CD4-positive, alpha-beta T cell (primary cell): ENCODE measurements at regions not wholly inside any gene's neighbourhood (a gene's known extent, or its start where the extent isn't known, plus 50 kb on each side); places are given as distances from the start of the nearest gene placed in this dataset.

Experiments used
- ATAC-seq: fragments of 200-7000 bp; cut with Tn5 transposase; one replicate; pipeline ENCODE4 v1.10.0; 2022; ENCODE audit warnings: mild to moderate bottlenecking; ENCODE audit not compliant: poor library complexity
- CTCF ChIA-PET: fragments of 350-600 bp; sonication (Branson Sonifier 250); formaldehyde crosslinking; loops from one replicate; lab custom pipeline; 2021; ENCODE audit warnings: antibody characterized with exemption, inconsistent platforms; lab: Charles Lee
- POLR2A ChIA-PET: fragments of 350-600 bp; sonication (Branson Sonifier 250); formaldehyde crosslinking; loops from one replicate; lab custom pipeline; 2021; ENCODE audit warnings: antibody characterized with exemption, inconsistent platforms; lab: Charles Lee
- DNase-seq, 14 experiments: peaks; one replicate each; pipeline ENCODE4 v3.0.0-alpha.2; 2013 to 2020; ENCODE audit warnings: mixed read lengths in 2 of 14
- H3K27ac ChIP-seq, 2 donors: one replicate each; pipeline versions ENCODE4 v1.5.1 to v1.7.0; 2013; ENCODE audit warnings: low read length in 2 of 2, low read depth in 1 of 2, mild to moderate bottlenecking in 1 of 2
- H3K27me3 ChIP-seq, 2 experiments: 1 replicate in 1 of 2; 2 replicates in 1 of 2; pipeline versions ENCODE4 v1.6.1 to v1.7.0; 2013; ENCODE audit warnings: low read length in 2 of 2, control low read depth in 1 of 2, mild to moderate bottlenecking in 1 of 2, moderate library complexity in 1 of 2; ENCODE audit not compliant: insufficient read depth in 2 of 2, control insufficient read depth in 1 of 2
- H3K36me3 ChIP-seq: one replicate; pipeline ENCODE4 v1.6.1; 2013; ENCODE audit warnings: low read length, control low read depth; ENCODE audit not compliant: insufficient read depth
- H3K4me1 ChIP-seq: one replicate; pipeline ENCODE4 v1.6.1; 2013; ENCODE audit warnings: low read length, control low read depth; ENCODE audit not compliant: insufficient read depth
- H3K4me3 ChIP-seq: one replicate; pipeline ENCODE4 v1.5.1; 2013; ENCODE audit warnings: mild to moderate bottlenecking, low read length, moderate library complexity
- H3K9me3 ChIP-seq, 2 experiments: 1 replicate in 1 of 2; 2 replicates in 1 of 2; pipeline versions ENCODE4 v1.6.1 to v1.7.0; 2013; ENCODE audit warnings: low read length in 2 of 2, mild to moderate bottlenecking in 2 of 2, control low read depth in 1 of 2, moderate library complexity in 1 of 2; ENCODE audit not compliant: control insufficient read depth in 1 of 2, insufficient read depth in 1 of 2
- H3K27ac Mint-ChIP-seq: one replicate; pipeline ENCODE4 v1.8.0; 2020; ENCODE audit warnings: mixed read lengths
- H3K27me3 Mint-ChIP-seq: one replicate; pipeline ENCODE4 v1.8.0; 2021; ENCODE audit warnings: mixed read lengths
- H3K36me3 Mint-ChIP-seq: one replicate; pipeline ENCODE4 v1.8.0; 2021; ENCODE audit warnings: low read depth, mixed read lengths
- H3K4me1 Mint-ChIP-seq: one replicate; pipeline ENCODE4 v1.8.0; 2021; ENCODE audit warnings: low read depth, mixed read lengths
- H3K4me3 Mint-ChIP-seq: one replicate; pipeline ENCODE4 v1.8.0; 2020; ENCODE audit warnings: mild to moderate bottlenecking, mixed read lengths
- H3K9me3 Mint-ChIP-seq: one replicate; pipeline ENCODE4 v1.8.0; 2020; ENCODE audit warnings: mixed read lengths
- CTCF ChIP-seq: fragments of 200-600 bp; IDR thresholded peaks from one replicate; pipeline ENCODE4 v1.8.0; 2022; ENCODE audit warnings: antibody characterized with exemption, mild to moderate bottlenecking
- intact Hi-C, 2 experiments: fragments of 100-400 bp; cut with DNase I in 1 of 2; cut with micrococcal nuclease in 1 of 2; formaldehyde crosslinking; loops; one replicate each; pipeline versions ENCODE4 v1.15.1 to v1.9.0; 2023 to 2025; cut with DNase I, micrococcal nuclease

DNA sequence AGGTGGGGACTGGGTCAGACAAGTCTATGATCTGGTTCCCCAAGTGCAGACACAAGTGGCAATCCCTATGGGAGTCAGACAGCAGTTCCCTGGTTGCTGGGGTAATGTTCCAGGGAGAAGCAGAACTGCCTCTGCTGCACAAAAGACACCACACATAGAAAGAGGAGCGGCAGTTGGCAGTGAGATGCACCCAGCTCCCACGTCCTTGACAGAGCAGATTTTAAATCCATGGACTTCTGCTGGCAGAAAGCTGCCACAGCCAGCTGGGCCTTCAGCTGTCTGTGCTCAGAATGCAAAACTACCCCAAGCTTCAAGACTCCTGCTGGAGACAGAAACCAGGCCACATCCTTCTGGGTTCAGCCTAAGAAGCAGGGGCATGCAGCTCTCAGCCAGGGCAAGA is 147.2 kb downstream of the ETAA1 start:
- no peak for ATAC-seq
- no peak overlapping the region for H3K4me3 Mint-ChIP-seq
- CTCF ChIA-PET: no interaction called here

GRCh38 chr2:67548317-67549201 is 151.4 kb downstream of the ETAA1 start:
- ChIA-PET POLR2A (no interaction called here), CTCF (no interaction called here)
- no peak for DNase-seq
- Mint-ChIP-seq H3K27me3 (peaks cover 3% of the 10 kb centered on the region), H3K9me3 (peaks cover 4% of the 10 kb centered on the region), H3K4me1 (no peaks in the 10 kb centered on the region), H3K36me3 (no peaks in the 10 kb centered on the region), H3K27ac (no peak overlapping the region), H3K4me3 (no peak overlapping the region)
- peaks cover 0 to 7% of the 10 kb centered on the region in 2 experiments for H3K9me3 ChIP-seq
- intact Hi-C loops: no loop called here
- ATAC-seq: no peak
- no peak for TF ChIP-seq CTCF
- no peaks in the 10 kb centered on the region for H3K4me1 ChIP-seq
- H3K4me3 ChIP-seq: no peak overlapping the region
- H3K36me3 ChIP-seq: no peaks in the 10 kb centered on the region
- H3K27me3 ChIP-seq: no peaks in the 10 kb centered on the region
- no peak overlapping the region for H3K27ac ChIP-seq

More for the DNA sequence above, 147.2 kb downstream of the ETAA1 start:
- DNase-seq: no peak
- TF ChIP-seq CTCF: no peak
- POLR2A ChIA-PET: no interaction called here
- Histone ChIP-seq H3K27ac (no peak overlapping the region), H3K27me3 (no peaks in the 10 kb centered on the region), H3K4me3 (no peak overlapping the region), H3K4me1 (no peaks in the 10 kb centered on the region), H3K9me3 (peaks cover 5 to 10% of the 10 kb centered on the region in 2 experiments), H3K36me3 (no peaks in the 10 kb centered on the region)
- no peaks in the 10 kb centered on the region for H3K4me1 Mint-ChIP-seq
- H3K36me3 Mint-ChIP-seq: no peaks in the 10 kb centered on the region
- peaks cover 12% of the 10 kb centered on the region for H3K9me3 Mint-ChIP-seq
- peaks cover 3% of the 10 kb centered on the region for H3K27me3 Mint-ChIP-seq
- H3K27ac Mint-ChIP-seq: no peak overlapping the region
- intact Hi-C loops: no loop called here

DNA sequence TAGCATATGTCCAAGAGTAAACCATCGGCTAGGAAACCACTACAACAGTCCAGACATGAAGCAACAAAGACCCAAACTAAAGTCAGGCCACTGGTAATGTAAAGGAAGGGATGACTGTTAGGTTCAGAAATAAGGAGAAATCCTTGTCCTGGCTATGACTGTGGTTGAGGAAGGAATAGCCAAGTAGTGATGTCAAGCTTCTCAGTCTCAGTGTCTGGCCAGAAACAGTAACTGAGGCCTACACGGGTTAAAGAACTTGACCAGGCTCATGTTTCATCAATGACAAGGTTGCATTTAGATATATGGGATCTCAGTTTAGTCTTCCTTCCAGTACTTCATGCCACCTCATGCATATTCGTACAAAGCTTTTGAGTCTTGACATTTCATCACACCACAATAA is 162.0 kb downstream of the ETAA1 start:
- Mint-ChIP-seq H3K4me3 (no peak overlapping the region), H3K9me3 (peaks cover 3% of the 10 kb centered on the region), H3K4me1 (no peaks in the 10 kb centered on the region), H3K27ac (no peak overlapping the region), H3K27me3 (no peaks in the 10 kb centered on the region), H3K36me3 (no peaks in the 10 kb centered on the region)
- ChIA-PET CTCF (no interaction called here), POLR2A (no interaction called here)
- TF ChIP-seq CTCF: no peak
- Histone ChIP-seq H3K4me3 (no peak overlapping the region), H3K4me1 (no peaks in the 10 kb centered on the region), H3K27ac (no peak overlapping the region), H3K36me3 (no peaks in the 10 kb centered on the region), H3K9me3 (no peaks in the 10 kb centered on the region), H3K27me3 (no peaks in the 10 kb centered on the region)
- intact Hi-C loops: no loop called here
- no peak for ATAC-seq
- DNase-seq: no peak
